Gastrocnemius medialis (tissue), 4 donors: ENCODE measurements at regions not wholly inside any gene's neighbourhood (a gene's known extent, or its start where the extent isn't known, plus 50 kb on each side); places are given as distances from the start of the nearest gene placed in this dataset.

Experiments
- ATAC-seq, 2 donors: fragments of 150-250 bp; one replicate each; pipeline ENCODE4 v1.9.1; 2016
- DNase-seq, 2 donors: peaks; one replicate each; pipeline ENCODE4 v3.0.0-alpha.2; 2019
- H3K27ac ChIP-seq, 4 donors: fragments of 200-600 bp; sonication (generic); 1 replicate in 1 of 4; 2 replicates in 3 of 4; pipeline ENCODE4 v1.5.1; 2016 to 2018; ENCODE audit warnings: mild to moderate bottlenecking in 2 of 4, moderate library complexity in 1 of 4
- H3K27me3 ChIP-seq, 3 donors: fragments of 200-600 bp; sonication (generic) in 2 of 3; 1 replicate in 1 of 3; 2 replicates in 2 of 3; pipeline versions ENCODE4 v1.5.1 to v1.6.0; 2016 to 2019; ENCODE audit warnings: mild to moderate bottlenecking in 1 of 3, moderate library complexity in 1 of 3
- H3K36me3 ChIP-seq, 2 donors: fragments of 200-600 bp; sonication (generic) in 1 of 2; one replicate each; pipeline ENCODE4 v1.5.1; 2017 to 2018
- H3K4me1 ChIP-seq, 2 donors: fragments of 200-600 bp; sonication (generic) in 1 of 2; one replicate each; pipeline ENCODE4 v1.5.1; 2016 to 2017; ENCODE audit warnings: mild to moderate bottlenecking in 2 of 2
- H3K4me3 ChIP-seq, 4 donors: fragments of 200-600 bp; sonication (generic) in 3 of 4; 1 replicate in 1 of 4; 2 replicates in 3 of 4; pipeline ENCODE4 v1.5.1; 2016 to 2019; ENCODE audit warnings: mild to moderate bottlenecking in 2 of 4
- H3K9me3 ChIP-seq, 3 donors: fragments of 200-600 bp; sonication (generic) in 2 of 3; 1 replicate in 1 of 3; 2 replicates in 2 of 3; pipeline ENCODE4 v1.5.1; 2016 to 2019
- POLR2A ChIP-seq, 2 donors: fragments of 450-650 bp; IDR thresholded peaks; one replicate each; pipeline ENCODE4 v1.6.1; 2017; ENCODE audit warnings: antibody characterized with exemption in 2 of 2, mild to moderate bottlenecking in 2 of 2, moderate library complexity in 2 of 2
- in situ Hi-C, 4 donors: fragments of 200-750 bp; cut with MboI; loops; one replicate each; pipeline versions ENCODE4 v1.15.0 to v1.8.0; 2017; ENCODE audit warnings: low sequenced_read_pairs in 4 of 4
- intact Hi-C: fragments of 100-400 bp; cut with DNase I; formaldehyde crosslinking; loops from one replicate; pipeline ENCODE4 v1.15.1; 2023; ENCODE audit warnings: low total_unique reads
- TF ChIP-seq, protein P1 (sequence below), 5 experiments: fragments of 450-650 bp in 3 of 5; fragments of 200-600 bp in 2 of 5; sonication (generic) in 2 of 5; IDR thresholded peaks in 4 of 5; conservative IDR thresholded peaks in 1 of 5; 1 replicate in 4 of 5; 2 replicates in 1 of 5; pipeline ENCODE4 v1.5.1; 2016 to 2019; ENCODE audit warnings: antibody characterized with exemption in 5 of 5, mild to moderate bottlenecking in 3 of 5, moderate library complexity in 3 of 5

DNA sequence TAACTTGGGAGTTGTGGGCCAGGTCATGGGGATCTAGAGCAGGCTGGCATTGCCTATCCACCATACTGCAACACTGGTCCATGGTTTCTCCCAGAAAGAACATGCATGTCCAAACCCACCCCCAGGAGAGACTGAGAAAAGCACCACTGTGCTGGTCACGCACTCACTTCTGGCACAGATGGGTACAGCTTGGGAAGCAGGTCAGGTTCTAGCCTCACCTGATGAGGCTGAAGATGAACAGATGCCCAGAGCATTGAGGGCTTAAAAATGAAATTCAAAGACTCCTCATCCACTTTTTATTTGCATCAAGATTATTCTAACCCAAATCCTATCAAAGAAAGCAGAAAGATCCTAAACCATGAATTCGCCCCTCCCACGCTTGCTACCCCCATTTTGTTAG lies 125.9 kb upstream of the RAI2 start:
- H3K36me3 ChIP-seq, result no peaks in the 10 kb centered on the region
- no peaks in the 10 kb centered on the region for H3K4me1 ChIP-seq
- DNase-seq (no peak), ATAC-seq (no peak)
- H3K4me3 ChIP-seq, result no peak overlapping the region
- in situ Hi-C loops, result no loop called here
- H3K27ac ChIP-seq, result no peak overlapping the region
- TF ChIP-seq, protein P1, sequence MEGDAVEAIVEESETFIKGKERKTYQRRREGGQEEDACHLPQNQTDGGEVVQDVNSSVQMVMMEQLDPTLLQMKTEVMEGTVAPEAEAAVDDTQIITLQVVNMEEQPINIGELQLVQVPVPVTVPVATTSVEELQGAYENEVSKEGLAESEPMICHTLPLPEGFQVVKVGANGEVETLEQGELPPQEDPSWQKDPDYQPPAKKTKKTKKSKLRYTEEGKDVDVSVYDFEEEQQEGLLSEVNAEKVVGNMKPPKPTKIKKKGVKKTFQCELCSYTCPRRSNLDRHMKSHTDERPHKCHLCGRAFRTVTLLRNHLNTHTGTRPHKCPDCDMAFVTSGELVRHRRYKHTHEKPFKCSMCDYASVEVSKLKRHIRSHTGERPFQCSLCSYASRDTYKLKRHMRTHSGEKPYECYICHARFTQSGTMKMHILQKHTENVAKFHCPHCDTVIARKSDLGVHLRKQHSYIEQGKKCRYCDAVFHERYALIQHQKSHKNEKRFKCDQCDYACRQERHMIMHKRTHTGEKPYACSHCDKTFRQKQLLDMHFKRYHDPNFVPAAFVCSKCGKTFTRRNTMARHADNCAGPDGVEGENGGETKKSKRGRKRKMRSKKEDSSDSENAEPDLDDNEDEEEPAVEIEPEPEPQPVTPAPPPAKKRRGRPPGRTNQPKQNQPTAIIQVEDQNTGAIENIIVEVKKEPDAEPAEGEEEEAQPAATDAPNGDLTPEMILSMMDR (IDR thresholded peaks at IDR 0.05 in 4 of 5, conservative IDR thresholded peaks at IDR 0.05 in 1 of 5), result no peak
- no peak for TF ChIP-seq POLR2A (IDR thresholded peaks at IDR 0.05)
- no peaks in the 10 kb centered on the region for H3K27me3 ChIP-seq
- intact Hi-C loops, result no loop called here
- no peaks in the 10 kb centered on the region for H3K9me3 ChIP-seq

GRCh38 chrX:17986440-17986839 lies 125.3 kb upstream of the RAI2 start:
- intact Hi-C loops, result no loop called here

GRCh38 chrX:17984415-17984814 lies 123.3 kb upstream of the RAI2 start:
- no peaks in the 10 kb centered on the region for H3K27me3 ChIP-seq
- H3K27ac ChIP-seq, result no peak overlapping the region
- no peaks in the 10 kb centered on the region for H3K36me3 ChIP-seq
- DNase-seq (no peak), ATAC-seq (no peak)
- in situ Hi-C loops, result no loop called here
- no peak for TF ChIP-seq POLR2A (IDR thresholded peaks at IDR 0.05)
- TF ChIP-seq, protein P1 (IDR thresholded peaks at IDR 0.05 in 4 of 5, conservative IDR thresholded peaks at IDR 0.05 in 1 of 5), result no peak
- H3K4me3 ChIP-seq, result no peak overlapping the region
- H3K9me3 ChIP-seq, result no peaks in the 10 kb centered on the region
- intact Hi-C loops, result no loop called here
- H3K4me1 ChIP-seq, result no peaks in the 10 kb centered on the region

More at GRCh38 chrX:17986440-17986839, 125.3 kb upstream of the RAI2 start:
- Histone ChIP-seq H3K27me3 (no peaks in the 10 kb centered on the region), H3K9me3 (no peaks in the 10 kb centered on the region), H3K36me3 (no peaks in the 10 kb centered on the region), H3K4me3 (no peak overlapping the region), H3K4me1 (no peaks in the 10 kb centered on the region), H3K27ac (no peak overlapping the region)
- no peak for ATAC-seq
- in situ Hi-C loops, result no loop called here
- no peak for DNase-seq
- TF ChIP-seq, protein P1 (IDR thresholded peaks at IDR 0.05 in 4 of 5, conservative IDR thresholded peaks at IDR 0.05 in 1 of 5), result no peak
- no peak for TF ChIP-seq POLR2A (IDR thresholded peaks at IDR 0.05)

- Histone ChIP-seq H3K27ac (no peak overlapping the region), H3K36me3 (no peaks in the 10 kb centered on the region), H3K4me3 (no peak overlapping the region), H3K4me1 (no peaks in the 10 kb centered on the region), H3K27me3 (peaks cover 0 to 4% (median 0%) of the 10 kb centered on the region in 3 donors), H3K9me3 (no peaks in the 10 kb centered on the region)
- DNase-seq (no peak), ATAC-seq (no peak)
- TF ChIP-seq, protein P1 (IDR thresholded peaks at IDR 0.05 in 4 of 5, conservative IDR thresholded peaks at IDR 0.05 in 1 of 5), result no peak
- in situ Hi-C loops (no loop called here), intact Hi-C loops (no loop called here)
Measured at GRCh38 chrX:17983389-17983788, 122.3 kb upstream of the RAI2 start.

DNA sequence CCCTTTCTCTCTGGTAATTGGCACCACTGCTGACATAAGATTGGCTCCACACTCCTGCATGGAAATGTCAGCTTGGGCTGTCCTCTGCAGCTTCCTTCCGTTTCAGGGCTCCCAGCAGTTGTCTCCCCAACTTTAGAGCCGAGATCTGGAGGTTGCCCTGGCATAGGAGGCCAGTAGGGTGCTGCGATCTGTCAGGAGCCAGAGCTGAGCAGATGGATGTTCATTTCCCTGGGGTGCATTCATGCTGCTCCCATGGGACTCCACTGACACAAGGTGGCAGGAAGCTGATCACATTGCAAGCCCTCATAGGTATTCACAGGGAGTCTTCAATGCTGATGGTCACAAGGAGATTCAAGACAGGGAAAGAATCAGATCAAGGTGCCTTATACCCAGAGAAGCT lies 116.6 kb upstream of the RAI2 start:
- ATAC-seq, result no peak
- intact Hi-C loops, result no loop called here
- H3K4me1 ChIP-seq, result no peaks in the 10 kb centered on the region

More for the DNA sequence above, 116.6 kb upstream of the RAI2 start:
- Histone ChIP-seq H3K9me3 (no peaks in the 10 kb centered on the region), H3K27ac (no peak overlapping the region), H3K4me3 (no peak overlapping the region), H3K27me3 (peaks cover 0 to 6% (median 0%) of the 10 kb centered on the region in 3 donors), H3K36me3 (no peaks in the 10 kb centered on the region)
- no peak for DNase-seq
- in situ Hi-C loops, result no loop called here
- TF ChIP-seq, protein P1 (IDR thresholded peaks at IDR 0.05 in 4 of 5, conservative IDR thresholded peaks at IDR 0.05 in 1 of 5), result no peak
- TF ChIP-seq POLR2A (IDR thresholded peaks at IDR 0.05), result no peak
